ENCODE measurements at regions not wholly inside any gene's neighbourhood (a gene's known extent, or its start where the extent isn't known, plus 50 kb on each side); places are given as distances from the start of the nearest gene placed in this dataset.
"Not testable (repeated sequence)": the region's sequence is repeated elsewhere in the genome, so short reads cannot be mapped to it uniquely, and the experiment has no call there.

DNA sequence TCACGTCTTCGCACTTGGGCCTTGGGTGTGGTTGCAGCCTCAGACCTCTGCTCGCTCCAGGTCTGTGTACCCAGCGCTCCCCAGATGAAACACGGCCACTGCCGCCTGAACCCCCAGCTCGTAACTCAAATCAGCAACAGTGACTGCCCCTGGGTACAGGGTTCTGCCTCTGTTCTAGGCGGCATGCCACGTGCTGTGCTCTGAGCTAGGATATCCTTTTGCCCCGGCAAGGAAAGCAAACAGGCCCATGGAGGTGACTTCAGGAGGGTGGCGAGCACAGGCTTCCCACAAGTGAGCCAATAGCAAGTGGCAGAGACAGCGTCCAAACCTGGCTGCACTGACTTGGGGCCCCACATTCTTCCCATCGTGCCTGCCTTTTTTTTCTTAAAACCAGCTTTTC, 96.3 kb upstream of the PZP start:
- not testable (repeated sequence) for DNase-seq

DNA sequence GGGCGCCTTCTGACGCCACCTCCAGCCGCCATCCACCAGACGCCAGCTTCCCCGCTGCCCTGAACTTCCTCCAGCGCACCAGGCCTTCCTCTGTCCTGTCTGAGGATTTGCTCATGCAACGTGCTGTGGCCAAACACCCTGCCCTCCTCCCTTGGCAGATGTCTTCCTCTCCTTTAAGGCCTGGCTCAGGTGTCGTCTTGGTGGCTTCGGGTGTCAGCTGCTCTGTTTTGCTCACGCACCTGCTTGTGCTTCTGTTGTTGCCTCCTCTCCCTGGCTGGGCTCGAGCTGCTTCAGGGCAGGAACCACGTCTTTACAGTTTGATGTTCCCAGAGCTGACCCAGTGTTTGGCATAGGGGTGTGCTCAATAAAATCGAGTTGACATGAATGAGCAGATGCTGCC, 87.7 kb upstream of the PZP start:
- not testable (repeated sequence) for DNase-seq

DNA sequence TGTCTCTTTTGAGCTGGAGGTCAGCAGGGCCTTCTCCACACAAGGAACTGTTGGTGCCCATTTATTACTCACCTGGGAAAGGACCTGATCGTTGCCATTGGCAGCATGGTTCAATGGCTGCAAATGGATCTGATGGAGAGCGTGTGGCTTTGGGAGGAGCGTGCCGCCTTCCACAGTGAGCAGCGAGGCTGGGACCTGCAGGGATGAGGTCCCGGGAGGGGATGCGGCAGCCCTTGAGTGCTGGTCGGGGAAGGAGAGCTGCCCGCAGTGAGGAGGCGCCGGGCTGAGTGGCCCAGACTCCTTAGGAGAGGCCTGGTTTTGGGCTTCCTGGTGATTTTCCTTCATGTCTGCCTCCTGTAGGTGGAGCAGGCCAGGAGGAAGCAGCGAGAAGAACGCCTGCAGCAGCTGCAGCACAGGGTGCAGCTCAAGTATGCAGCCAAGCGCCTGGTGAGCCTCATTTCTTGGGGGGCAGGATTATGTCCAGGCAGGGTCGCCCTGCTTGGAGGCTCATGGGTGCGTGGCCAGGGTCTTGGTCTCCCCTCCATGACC, 86.0 kb upstream of the PZP start:
- DNase-seq = not testable (repeated sequence)

DNA sequence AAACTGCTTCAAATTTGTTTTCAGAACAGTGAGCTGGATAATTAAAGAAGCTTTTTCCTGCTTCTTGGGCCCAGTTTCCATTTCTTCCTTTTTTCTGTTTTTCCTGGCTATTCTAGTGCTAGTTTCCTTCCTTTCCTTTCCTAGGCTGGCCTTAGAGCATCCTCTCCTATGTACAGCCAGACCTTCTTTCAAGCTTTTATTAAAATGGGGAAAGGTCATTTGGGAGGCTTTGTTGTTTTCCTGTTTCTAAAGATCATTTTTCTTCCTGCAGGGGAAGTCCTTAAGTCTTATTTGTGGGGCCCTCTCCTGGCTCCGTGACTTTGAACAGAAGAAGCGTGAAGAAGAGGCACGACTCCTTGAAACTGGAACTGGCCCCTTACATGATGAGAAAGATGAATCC, 85.2 kb upstream of the PZP start:
- DNase-seq = not testable (repeated sequence)

DNA sequence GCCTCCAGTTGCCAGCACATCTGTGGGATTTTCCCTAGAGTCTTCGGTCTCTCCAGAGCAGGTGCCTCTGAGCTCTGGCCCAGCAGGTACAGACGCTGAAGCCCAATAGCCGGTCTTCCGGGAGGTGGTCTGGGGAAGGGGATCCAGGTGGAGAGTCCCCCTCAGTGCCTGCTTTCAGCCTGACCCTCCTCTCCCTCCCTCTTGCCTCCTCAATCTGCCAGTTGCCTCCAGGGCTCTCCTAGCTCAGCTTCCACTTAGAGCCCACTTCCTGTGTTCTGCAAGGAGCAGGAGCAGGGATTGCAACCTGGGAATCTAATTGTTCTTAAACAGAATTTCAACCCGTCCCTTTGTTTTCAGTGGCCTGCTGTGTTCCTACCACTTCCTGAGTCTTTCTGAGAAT, 81.8 kb upstream of the PZP start:
- DNase-seq = not testable (repeated sequence)

- DNase-seq = not testable (repeated sequence)
These were observed 76.5 kb upstream of the PZP start for GRCh38 chr12:9284724-9285123.

DNA sequence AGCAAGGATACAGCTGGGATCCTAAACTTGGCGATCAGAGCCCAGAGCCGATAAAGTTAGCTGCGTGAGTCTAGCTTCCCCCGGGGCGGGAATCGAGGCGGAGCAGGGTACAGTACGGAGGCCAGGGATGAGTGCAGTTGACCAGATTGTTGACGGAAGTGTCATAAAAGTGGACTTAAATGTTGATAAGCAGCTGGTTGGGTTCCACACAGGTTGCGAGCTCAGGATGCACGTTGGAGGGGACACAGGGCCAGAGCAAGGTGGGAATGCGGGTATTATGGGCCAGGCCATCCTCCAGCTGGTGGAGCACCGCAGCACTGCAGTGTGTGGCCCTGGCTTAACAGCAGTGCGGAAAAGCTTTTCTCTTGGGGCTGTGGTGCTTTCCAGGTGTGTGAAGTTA, 76.0 kb upstream of the PZP start:
- DNase-seq = not testable (repeated sequence)

DNA sequence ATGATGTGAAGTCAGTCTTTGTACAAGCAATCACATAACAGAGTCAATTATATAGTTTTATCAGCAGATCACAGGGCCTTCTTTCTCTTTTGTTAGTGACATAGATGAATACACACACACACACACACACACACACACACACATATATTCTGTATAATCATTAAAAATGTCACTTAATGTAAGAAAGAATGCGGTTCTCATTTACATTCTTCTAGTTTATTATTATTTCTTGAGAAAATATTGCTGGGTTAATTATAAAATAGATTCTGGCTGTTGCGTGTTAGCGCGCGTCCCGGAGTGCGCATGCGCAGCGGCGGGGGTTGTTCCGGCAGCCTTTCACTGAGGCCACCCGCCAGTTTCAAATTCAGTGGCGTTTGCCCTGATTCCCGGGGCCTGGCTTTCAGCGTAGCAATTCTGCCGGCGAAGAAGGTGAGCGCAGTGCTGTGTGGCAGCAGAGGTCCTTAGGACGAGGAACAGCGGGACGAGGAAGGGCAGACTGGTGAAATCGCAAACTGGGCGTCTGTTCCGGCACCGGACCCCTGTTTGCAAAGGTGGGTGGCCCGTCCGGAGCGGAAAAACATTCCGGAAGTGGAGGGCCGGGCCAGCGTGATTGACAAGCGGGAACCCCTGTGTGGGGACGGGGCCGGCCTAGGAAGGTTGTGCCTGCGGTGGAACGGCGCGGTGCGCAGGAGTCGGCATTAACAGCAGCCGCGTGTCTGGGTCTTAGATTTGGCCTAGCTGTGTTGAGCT, 75.3 kb upstream of the PZP start:
- DNase-seq = peak; percentile 69

DNA sequence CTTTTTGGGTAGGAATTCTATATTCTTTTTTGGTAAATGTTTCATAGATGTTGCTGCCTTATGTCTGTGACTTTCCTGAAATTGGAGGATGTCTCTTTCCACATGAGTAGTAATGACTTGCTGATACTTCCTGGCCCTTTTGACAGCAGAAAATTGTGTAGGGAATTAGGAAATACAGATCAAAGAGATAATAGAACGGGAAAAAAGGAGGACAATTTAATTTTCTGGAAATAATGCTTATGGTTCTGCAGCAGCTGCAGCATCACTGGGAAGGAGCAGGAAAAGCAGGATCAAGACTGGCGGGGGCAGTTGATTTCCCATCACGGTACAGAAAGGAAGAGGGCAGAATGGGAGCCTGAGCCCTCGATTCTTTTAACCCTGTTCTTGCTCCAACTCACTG, 68.8 kb upstream of the PZP start:
- no peak for DNase-seq

DNA sequence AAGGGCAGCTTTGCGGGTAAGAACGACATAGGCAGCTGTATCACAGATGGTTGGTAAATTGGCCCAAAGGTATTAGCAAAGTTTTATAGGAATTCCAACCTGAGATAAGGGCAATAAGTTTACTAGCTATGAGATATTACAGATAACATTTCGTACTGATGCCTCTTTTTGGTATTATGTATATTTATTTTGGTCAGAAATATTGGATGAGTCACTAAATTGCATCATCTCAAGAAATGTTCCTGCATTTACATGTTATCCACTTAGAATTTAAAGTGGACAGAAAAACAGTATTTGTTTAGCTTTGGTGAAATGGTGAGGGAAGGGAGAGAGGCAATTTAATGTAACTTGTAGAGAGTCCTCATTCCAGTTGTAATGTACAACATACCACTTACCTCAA, 65.1 kb upstream of the PZP start:
- no peak for DNase-seq

DNA sequence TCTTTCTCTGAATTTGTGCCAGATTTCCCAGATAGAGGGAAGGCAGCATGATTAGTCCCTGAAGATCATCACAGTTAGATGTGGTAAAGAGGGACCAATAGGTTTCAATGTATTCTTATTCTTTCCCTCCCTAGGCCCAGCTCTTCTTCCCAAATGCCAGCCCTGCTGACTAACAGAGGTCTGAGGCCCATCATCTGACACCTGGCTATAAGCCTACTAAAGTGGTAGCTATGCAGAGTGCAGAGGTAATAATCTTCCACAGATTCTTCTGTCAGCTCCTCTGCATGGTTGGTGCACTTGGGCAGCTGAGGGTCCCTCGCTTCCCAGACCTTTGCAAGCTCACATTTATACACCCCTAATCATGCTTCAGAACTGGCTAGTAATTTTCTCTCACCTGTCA, 63.7 kb upstream of the PZP start:
- DNase-seq = no peak

DNA sequence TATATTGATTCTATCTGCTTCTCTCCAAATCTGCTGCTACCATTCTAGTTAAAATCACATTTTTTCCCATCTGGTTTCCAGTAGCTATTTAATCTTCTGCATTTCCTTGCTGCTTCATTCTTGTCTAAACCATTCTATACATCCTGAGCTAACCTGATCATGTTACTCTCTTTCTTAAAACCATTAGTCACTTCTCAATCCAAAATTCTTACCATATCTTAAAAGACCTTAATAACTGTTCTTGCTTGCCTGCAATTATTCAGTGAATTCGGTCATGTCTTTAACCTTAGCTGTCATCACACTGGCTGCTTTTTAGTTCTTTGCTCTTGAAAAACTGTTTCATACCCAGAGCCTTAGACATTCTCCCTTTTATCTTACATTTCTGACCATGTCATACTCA, 56.4 kb upstream of the PZP start:
- no peak for DNase-seq

DNA sequence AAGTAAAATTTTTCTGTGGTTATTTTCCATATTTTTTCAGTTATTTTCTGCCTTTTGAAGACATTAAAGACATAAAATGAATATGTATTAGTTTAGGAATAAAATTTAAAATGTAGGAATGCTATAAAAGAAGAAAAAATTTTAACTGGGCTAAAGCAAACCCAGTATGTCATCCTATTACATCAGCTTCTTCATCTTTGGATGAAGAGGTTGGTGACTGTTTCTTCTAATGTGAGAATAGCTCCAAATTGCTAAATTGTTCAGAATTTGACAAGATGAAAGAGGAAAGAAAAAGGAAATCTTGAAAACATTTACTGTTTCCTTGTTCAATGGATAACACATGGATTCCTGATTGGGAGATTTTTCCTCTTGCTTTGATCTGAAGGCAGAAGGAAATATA, 52.7 kb upstream of the PZP start:
- DNase-seq = no peak

GRCh38 chr12:9258676-9259075, 50.5 kb upstream of the PZP start:
- no peak for DNase-seq
